ENCODE measurements at regions not wholly inside any gene's neighbourhood (a gene's known extent, or its start where the extent isn't known, plus 50 kb on each side); places are given as distances from the start of the nearest gene placed in this dataset.

DNA sequence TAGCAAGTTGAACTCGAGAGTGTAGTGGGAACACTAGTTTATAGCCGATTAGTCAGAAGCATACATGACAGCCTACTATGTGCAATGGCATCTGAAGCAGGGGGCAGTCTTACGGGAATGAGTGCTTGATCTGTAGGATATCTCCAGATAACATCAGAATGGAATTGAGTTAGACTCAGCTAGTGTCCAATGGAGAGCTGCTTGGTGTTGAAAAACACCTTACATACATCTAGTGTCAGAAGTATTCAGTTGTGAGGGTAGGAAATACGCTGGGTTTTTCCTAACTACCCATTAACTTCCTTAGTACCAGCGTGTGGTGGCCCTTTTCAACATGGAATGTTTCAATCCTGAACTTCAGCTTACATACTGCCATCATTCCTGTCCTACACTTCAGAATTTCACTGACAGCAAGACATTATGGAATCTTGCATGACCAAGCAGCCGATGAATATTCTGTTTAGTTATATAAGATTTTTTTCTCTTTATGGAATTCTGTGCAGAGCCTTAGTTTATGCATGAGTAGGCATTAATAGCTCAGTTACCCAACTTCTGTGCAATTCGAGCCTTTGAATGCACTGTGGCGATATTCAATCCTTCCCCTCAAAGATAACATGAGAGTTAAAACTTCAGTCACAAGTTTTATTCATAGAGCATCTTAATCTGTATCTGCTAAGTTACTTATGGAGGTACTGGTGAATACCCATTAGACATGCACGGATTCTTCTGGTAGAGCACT lies 218.6 kb upstream of the MOCS1 start:
- peaks cover 46% of the 10 kb centered on the region for H3K27me3 Mint-ChIP-seq (ENCODE audit: low read depth)
- no peak overlapping the region for H3K4me3 Mint-ChIP-seq
- no peak for DNase-seq (ENCODE audit: low spot score in 2 of 2, unreplicated experiment in 2 of 2)
- TF ChIP-seq, protein P1, sequence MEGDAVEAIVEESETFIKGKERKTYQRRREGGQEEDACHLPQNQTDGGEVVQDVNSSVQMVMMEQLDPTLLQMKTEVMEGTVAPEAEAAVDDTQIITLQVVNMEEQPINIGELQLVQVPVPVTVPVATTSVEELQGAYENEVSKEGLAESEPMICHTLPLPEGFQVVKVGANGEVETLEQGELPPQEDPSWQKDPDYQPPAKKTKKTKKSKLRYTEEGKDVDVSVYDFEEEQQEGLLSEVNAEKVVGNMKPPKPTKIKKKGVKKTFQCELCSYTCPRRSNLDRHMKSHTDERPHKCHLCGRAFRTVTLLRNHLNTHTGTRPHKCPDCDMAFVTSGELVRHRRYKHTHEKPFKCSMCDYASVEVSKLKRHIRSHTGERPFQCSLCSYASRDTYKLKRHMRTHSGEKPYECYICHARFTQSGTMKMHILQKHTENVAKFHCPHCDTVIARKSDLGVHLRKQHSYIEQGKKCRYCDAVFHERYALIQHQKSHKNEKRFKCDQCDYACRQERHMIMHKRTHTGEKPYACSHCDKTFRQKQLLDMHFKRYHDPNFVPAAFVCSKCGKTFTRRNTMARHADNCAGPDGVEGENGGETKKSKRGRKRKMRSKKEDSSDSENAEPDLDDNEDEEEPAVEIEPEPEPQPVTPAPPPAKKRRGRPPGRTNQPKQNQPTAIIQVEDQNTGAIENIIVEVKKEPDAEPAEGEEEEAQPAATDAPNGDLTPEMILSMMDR (IDR thresholded peaks at IDR 0.05; ENCODE audit: unreplicated experiment) = no peak
- H3K9me3 Mint-ChIP-seq = peaks cover 8% of the 10 kb centered on the region
- no peak overlapping the region for H3K27ac Mint-ChIP-seq
- no peaks in the 10 kb centered on the region for H3K4me1 Mint-ChIP-seq
- no peaks in the 10 kb centered on the region for H3K36me3 Mint-ChIP-seq

DNA sequence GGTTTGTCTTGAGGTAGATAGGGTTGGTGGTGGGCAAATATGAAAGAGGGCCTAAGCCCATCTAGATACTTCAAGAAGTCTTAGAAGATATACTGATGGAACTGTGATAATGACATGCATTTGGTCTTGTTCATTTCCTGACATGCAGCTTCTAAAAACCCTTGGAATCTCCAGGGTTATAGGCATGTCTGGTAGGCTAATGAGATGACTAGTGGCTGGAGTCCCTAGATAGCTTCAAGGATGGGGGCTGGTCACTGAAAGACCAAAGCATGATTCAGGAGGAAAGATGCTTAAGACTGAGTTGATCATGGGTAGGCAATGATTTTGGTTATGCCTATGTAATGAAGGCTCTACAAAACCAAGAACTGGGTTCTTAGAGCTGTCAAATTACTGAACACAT lies 217.9 kb upstream of the MOCS1 start:
- Mint-ChIP-seq H3K27me3 (ENCODE audit: low read depth) (peaks cover 46% of the 10 kb centered on the region), H3K4me3 (no peak overlapping the region)

DNA sequence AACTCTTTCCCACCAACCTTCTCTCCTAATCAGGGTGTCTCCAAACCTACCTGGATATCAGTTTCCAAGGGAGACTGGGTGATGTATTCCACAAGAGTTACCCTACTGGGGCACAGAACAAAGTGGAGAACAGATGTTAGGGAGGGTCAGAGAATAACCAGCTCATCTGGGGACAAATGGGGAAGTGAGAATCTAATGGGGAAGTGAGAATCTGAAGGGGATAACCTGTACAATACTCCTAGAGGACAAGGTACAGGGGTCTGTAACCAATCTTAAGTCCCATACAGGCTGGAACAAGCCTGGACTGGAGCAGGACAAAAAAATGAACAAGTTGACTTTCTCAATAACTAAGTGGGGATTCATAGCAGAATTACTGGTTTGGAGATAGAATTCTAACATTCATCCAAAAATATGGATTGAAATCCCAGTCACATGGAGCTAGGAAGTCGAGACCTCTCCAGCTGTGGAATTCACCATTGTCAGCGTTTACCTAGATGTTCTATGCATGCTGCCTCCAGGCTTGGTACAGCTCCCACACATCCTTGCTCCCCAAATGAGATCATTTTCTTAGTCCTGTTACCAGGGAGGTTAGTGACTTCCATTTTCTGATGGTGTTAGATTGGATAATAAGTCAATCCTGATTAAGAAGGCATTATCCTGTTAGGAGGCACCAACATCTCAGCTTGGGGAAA lies 214.8 kb upstream of the MOCS1 start:
- DNase-seq (ENCODE audit: low spot score in 2 of 2, unreplicated experiment in 2 of 2) = no peak
- H3K9me3 Mint-ChIP-seq = peaks cover 10% of the 10 kb centered on the region

More for the DNA sequence above, 217.9 kb upstream of the MOCS1 start:
- H3K27ac Mint-ChIP-seq = no peak overlapping the region
- no peaks in the 10 kb centered on the region for H3K4me1 Mint-ChIP-seq
- H3K36me3 Mint-ChIP-seq = no peaks in the 10 kb centered on the region
- TF ChIP-seq, protein P1 (IDR thresholded peaks at IDR 0.05; ENCODE audit: unreplicated experiment) = no peak
- peaks cover 8% of the 10 kb centered on the region for H3K9me3 Mint-ChIP-seq
- DNase-seq (ENCODE audit: low spot score in 2 of 2, unreplicated experiment in 2 of 2) = no peak

DNA sequence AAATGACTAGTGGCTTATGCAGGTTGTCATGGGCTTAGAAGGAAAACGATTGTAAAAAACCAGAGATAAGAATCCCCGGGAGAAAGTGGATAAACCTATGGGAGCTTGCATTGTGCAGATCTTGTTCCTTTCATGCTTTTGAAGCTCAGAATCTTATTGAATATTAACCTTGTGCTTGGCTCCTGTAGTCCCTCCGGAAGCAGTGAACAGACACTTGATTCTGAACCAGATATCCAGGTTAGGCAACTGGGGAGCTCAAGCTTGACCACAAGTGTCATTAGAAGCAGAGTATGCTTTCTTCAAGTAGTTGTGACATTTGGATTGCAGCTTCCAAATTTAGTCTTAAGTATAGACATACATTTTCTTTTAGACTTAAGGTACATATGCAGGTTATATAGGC lies 212.6 kb upstream of the MOCS1 start:
- Mint-ChIP-seq H3K9me3 (peaks cover 17% of the 10 kb centered on the region), H3K27ac (no peak overlapping the region), H3K4me1 (no peaks in the 10 kb centered on the region), H3K27me3 (ENCODE audit: low read depth) (peaks cover 37% of the 10 kb centered on the region), H3K36me3 (no peaks in the 10 kb centered on the region), H3K4me3 (no peak overlapping the region)
- DNase-seq (ENCODE audit: low spot score in 2 of 2, unreplicated experiment in 2 of 2) = no peak
- TF ChIP-seq, protein P1 (IDR thresholded peaks at IDR 0.05; ENCODE audit: unreplicated experiment) = no peak

More for the DNA sequence above, 214.8 kb upstream of the MOCS1 start:
- Mint-ChIP-seq H3K36me3 (no peaks in the 10 kb centered on the region), H3K4me3 (no peak overlapping the region), H3K27me3 (ENCODE audit: low read depth) (peaks cover 37% of the 10 kb centered on the region), H3K4me1 (no peaks in the 10 kb centered on the region), H3K27ac (no peak overlapping the region)
- TF ChIP-seq, protein P1 (IDR thresholded peaks at IDR 0.05; ENCODE audit: unreplicated experiment) = no peak

DNA sequence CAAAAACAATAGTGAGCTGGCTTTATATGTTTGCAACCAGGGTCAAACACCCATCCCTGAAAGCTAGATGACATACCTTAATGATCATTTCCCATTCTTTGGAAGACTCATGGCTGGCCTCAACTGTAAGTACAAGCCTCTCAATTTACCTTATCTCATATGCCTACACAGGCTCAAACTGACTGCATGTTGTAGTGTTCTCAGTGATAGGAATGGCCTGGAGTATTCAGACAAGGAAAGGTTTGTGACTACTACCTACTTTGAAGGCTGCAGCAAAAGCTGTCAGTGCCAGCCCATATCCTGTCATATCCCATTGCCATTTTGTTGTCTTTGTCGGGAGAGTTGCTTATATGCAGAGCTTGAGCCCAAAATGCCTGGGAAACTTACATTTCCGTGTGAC lies 205.2 kb upstream of the MOCS1 start:
- Mint-ChIP-seq H3K4me3 (no peak overlapping the region), H3K36me3 (no peaks in the 10 kb centered on the region), H3K9me3 (peaks cover 25% of the 10 kb centered on the region), H3K27ac (no peak overlapping the region), H3K27me3 (ENCODE audit: low read depth) (peaks cover 31% of the 10 kb centered on the region), H3K4me1 (no peaks in the 10 kb centered on the region)
- no peak for DNase-seq (ENCODE audit: low spot score in 2 of 2, unreplicated experiment in 2 of 2)
- TF ChIP-seq, protein P1 (IDR thresholded peaks at IDR 0.05; ENCODE audit: unreplicated experiment) = no peak
